SK-N-SH (cell line): ENCODE measurements at regions not wholly inside any gene's neighbourhood (a gene's known extent, or its start where the extent isn't known, plus 50 kb on each side); places are given as distances from the start of the nearest gene placed in this dataset.

ENCODE experiments used
- CTCF ChIA-PET: fragments of 300-600, 350-600 bp; formaldehyde crosslinking; extraction: SDS; loops from one replicate; lab custom pipeline; 2021; lab: Yijun Ruan, JAX
- POLR2A ChIA-PET: fragments of 350-600 bp; sonication (Branson Sonifier 250); formaldehyde crosslinking; extraction: SDS; loops from one replicate; lab custom pipeline; 2020; ENCODE audit warnings: antibody characterized with exemption, inconsistent platforms; lab: Yijun Ruan, JAX
- DNase-seq: peaks from one replicate; pipeline ENCODE4 v3.0.0; 2012
- H2AFZ ChIP-seq: fragments of 200-600 bp; sonication (generic); 2 replicates; pipeline ENCODE4 v1.8.1; 2016; ENCODE audit warnings: antibody characterized with exemption, mild to moderate bottlenecking, low read depth
- H3F3A ChIP-seq: fragments of 200-600 bp; sonication (generic); replicated peaks from 2 replicates; pipeline ENCODE3; 2016; ENCODE audit warnings: antibody characterized with exemption, mild to moderate bottlenecking; ENCODE audit not compliant: insufficient read depth
- H3K27ac ChIP-seq, 2 experiments: fragments of 200-500 bp in 1 of 2; fragments of 200-600 bp in 1 of 2; sonication (Bioruptor generic) in 1 of 2; sonication (generic), shearing (Covaris generic) in 1 of 2; 2 replicates each; pipeline versions ENCODE4 v1.5.1 to v1.6.1; 2014 to 2016; ENCODE audit warnings: low read depth in 2 of 2, inconsistent platforms in 1 of 2, low read length in 1 of 2, mild to moderate bottlenecking in 1 of 2, mixed read lengths in 1 of 2
- H3K27me3 ChIP-seq: fragments of 200-600 bp; sonication (generic), shearing (Covaris generic); 2 replicates; pipeline ENCODE4 v1.6.1; 2016; ENCODE audit warnings: mixed run types; ENCODE audit not compliant: insufficient read depth
- H3K36me3 ChIP-seq, 2 experiments: fragments of 200-500 bp in 1 of 2; fragments of 200-600 bp in 1 of 2; sonication (Bioruptor generic) in 1 of 2; sonication (generic) in 1 of 2; replicated peaks in 1 of 2; 2 replicates each; pipeline versions ENCODE3 to v1.5.1; 2014 to 2016; ENCODE audit warnings: low read length in 1 of 2, mild to moderate bottlenecking in 1 of 2; ENCODE audit not compliant: insufficient read depth in 2 of 2, control insufficient read depth in 1 of 2
- H3K4me1 ChIP-seq, 2 experiments: fragments of 200-500 bp in 1 of 2; fragments of 200-600 bp in 1 of 2; sonication (Bioruptor generic) in 1 of 2; sonication (generic), shearing (Covaris generic) in 1 of 2; 2 replicates each; pipeline versions ENCODE4 v1.5.1 to v1.6.1; 2014 to 2016; ENCODE audit warnings: low read depth in 1 of 2, low read length in 1 of 2, mixed run types in 1 of 2; ENCODE audit not compliant: insufficient read depth in 2 of 2, control insufficient read depth in 1 of 2
- H3K4me2 ChIP-seq: fragments of 200-600 bp; sonication (generic), shearing (Covaris generic); 2 replicates; pipeline ENCODE4 v1.6.1; 2017; ENCODE audit warnings: mixed run types
- H3K4me3 ChIP-seq, 2 experiments: fragments of 200-500 bp in 1 of 2; fragments of 200-600 bp in 1 of 2; sonication (Bioruptor generic) in 1 of 2; sonication (generic), shearing (Covaris generic) in 1 of 2; 2 replicates each; pipeline versions ENCODE4 v1.5.1 to v1.8.1; 2014 to 2016; ENCODE audit warnings: low read depth in 2 of 2, inconsistent platforms in 1 of 2, low read length in 1 of 2, mild to moderate bottlenecking in 1 of 2, mixed read lengths in 1 of 2, moderate library complexity in 1 of 2
- H3K79me2 ChIP-seq: fragments of 200-600 bp; sonication (generic); 2 replicates; pipeline ENCODE4 v1.8.1; 2017; ENCODE audit warnings: mild to moderate bottlenecking; ENCODE audit not compliant: insufficient read depth
- H3K9ac ChIP-seq: fragments of 200-600 bp; sonication (generic); 2 replicates; pipeline ENCODE4 v1.6.1; 2017; ENCODE audit warnings: mixed run types
- H3K9me2 ChIP-seq: fragments of 200-600 bp; sonication (generic); 2 replicates; pipeline ENCODE4 v1.6.1; 2017; ENCODE audit warnings: mixed run types
- H3K9me3 ChIP-seq: fragments of 200-600 bp; sonication (generic); 2 replicates; pipeline ENCODE4 v1.6.1; 2017; ENCODE audit warnings: mixed run types, mild to moderate bottlenecking, moderate library complexity
- H4K20me1 ChIP-seq: fragments of 200-600 bp; sonication (generic); 2 replicates; pipeline ENCODE4 v1.6.1; 2017; ENCODE audit warnings: mild to moderate bottlenecking, mixed run types; ENCODE audit not compliant: insufficient read depth
- CHD2 ChIP-seq: fragments of 150-350 bp; IDR thresholded peaks from 2 replicates; pipeline ENCODE4 v1.6.1; 2018; ENCODE audit warnings: low read length; ENCODE audit not compliant: partially characterized antibody
- ELF1 ChIP-seq: IDR thresholded peaks from 2 replicates; pipeline ENCODE4 v1.4.0; 2012
- EP300 ChIP-seq, 2 experiments: IDR thresholded peaks; 2 replicates each; pipeline versions ENCODE4 v1.4.0 to v1.6.1; 2012; ENCODE audit warnings: borderline replicate concordance in 1 of 2, low read depth in 1 of 2, low read length in 1 of 2
- EZH2phosphoT487 ChIP-seq: fragments of 200-600 bp; sonication (generic); IDR thresholded peaks from 2 replicates; pipeline ENCODE4 v1.6.1; 2017; ENCODE audit warnings: low read depth, mixed run types, mild to moderate bottlenecking, antibody characterized with exemption, moderate library complexity, borderline replicate concordance
- FOSL2 ChIP-seq: IDR thresholded peaks from 2 replicates; pipeline ENCODE4 v1.4.0; 2012; ENCODE audit warnings: low read depth, mild to moderate bottlenecking, moderate library complexity, borderline replicate concordance
- FOXJ3 ChIP-seq: sonication (generic); formaldehyde crosslinking; IDR thresholded peaks from 2 replicates; pipeline ENCODE4 v1.5.1; 2020; ENCODE audit warnings: mild to moderate bottlenecking, missing genetic modification reagents
- FOXM1 ChIP-seq: IDR thresholded peaks from 2 replicates; pipeline ENCODE4 v1.4.0; 2012; ENCODE audit warnings: low read depth, mild to moderate bottlenecking
- MAX ChIP-seq: IDR thresholded peaks from 2 replicates; pipeline ENCODE4 v1.4.0; 2012; ENCODE audit warnings: low read depth
- NFIC ChIP-seq: IDR thresholded peaks from 2 replicates; pipeline ENCODE4 v1.4.0; 2012; ENCODE audit warnings: borderline replicate concordance
- RAD21 ChIP-seq: IDR thresholded peaks from 2 replicates; pipeline ENCODE4 v1.6.1; 2012; ENCODE audit warnings: mild to moderate bottlenecking, low read length
- SIN3A ChIP-seq: IDR thresholded peaks from 2 replicates; pipeline ENCODE4 v1.6.1; 2012; ENCODE audit warnings: low read depth, mild to moderate bottlenecking, low read length, moderate library complexity, borderline replicate concordance
- TAF1 ChIP-seq: IDR thresholded peaks from 2 replicates; pipeline ENCODE4 v1.6.1; 2012; ENCODE audit warnings: low read depth, mild to moderate bottlenecking, low read length, moderate library complexity, borderline replicate concordance
- TCF12 ChIP-seq: IDR thresholded peaks from 2 replicates; pipeline ENCODE4 v1.4.0; 2012
- TEAD4 ChIP-seq: IDR thresholded peaks from 2 replicates; pipeline ENCODE4 v1.4.0; 2012; ENCODE audit warnings: mild to moderate bottlenecking, borderline replicate concordance; ENCODE audit not compliant: insufficient read depth
- USF1 ChIP-seq: IDR thresholded peaks from 2 replicates; pipeline ENCODE4 v1.4.0; 2012; ENCODE audit warnings: low read depth, borderline replicate concordance
- ZBTB33 ChIP-seq: IDR thresholded peaks from 2 replicates; pipeline ENCODE4 v1.4.0; 2012; ENCODE audit warnings: low read depth, borderline replicate concordance
- WGBS: methylation state at CpG from one replicate; pipeline ENCODE4 v1.1.6; 2017; ENCODE audit warnings: low lambda C conversion rate; 5-methylcytosine and 5-hydroxymethylcytosine counted together

- no peak overlapping the region for H3K9ac ChIP-seq
- DNase-seq: no peak
- no peaks in the 10 kb centered on the region for H3F3A ChIP-seq
- no peak overlapping the region for H2AFZ ChIP-seq
- no peak overlapping the region for H3K4me2 ChIP-seq
- no peak for TF ChIP-seq FOXM1
- no peak for TF ChIP-seq ZBTB33
- TF ChIP-seq CHD2: no peak
- no peaks in the 10 kb centered on the region for H3K36me3 ChIP-seq
- H4K20me1 ChIP-seq: no peaks in the 10 kb centered on the region
- no peaks in the 10 kb centered on the region for H3K4me1 ChIP-seq
- H3K79me2 ChIP-seq: no peaks in the 10 kb centered on the region
- ChIA-PET POLR2A (no interaction called here), CTCF (no interaction called here)
- H3K9me3 ChIP-seq: no peaks in the 10 kb centered on the region
- no peaks in the 10 kb centered on the region for H3K27me3 ChIP-seq
- no peak overlapping the region for H3K4me3 ChIP-seq
- no peak overlapping the region for H3K27ac ChIP-seq
- WGBS: 42% methylated on average over 2 of the region's 2 CpGs
- H3K9me2 ChIP-seq: no peaks in the 10 kb centered on the region
These were observed 245.0 kb downstream of the TAF11L14 start for GRCh38 chr5:17879276-17879675.

- Histone ChIP-seq H3K4me2 (no peak overlapping the region), H3K27me3 (no peaks in the 10 kb centered on the region), H3K9me2 (no peaks in the 10 kb centered on the region), H3K79me2 (no peaks in the 10 kb centered on the region), H3K9me3 (no peaks in the 10 kb centered on the region), H3K9ac (no peak overlapping the region), H4K20me1 (no peaks in the 10 kb centered on the region), H2AFZ (no peak overlapping the region), H3F3A (no peaks in the 10 kb centered on the region), H3K4me3 (no peak overlapping the region), H3K36me3 (no peaks in the 10 kb centered on the region), H3K4me1 (no peaks in the 10 kb centered on the region), H3K27ac (no peak overlapping the region)
- no peak for TF ChIP-seq MAX
- TF ChIP-seq RAD21: no peak
- TF ChIP-seq FOXJ3: no peak
- TF ChIP-seq NFIC: no peak
- no peak for TF ChIP-seq TAF1
- no peak for TF ChIP-seq TEAD4
- no peak for DNase-seq
- 26% methylated on average over 4 of the region's 4 CpGs for WGBS
- ChIA-PET CTCF (no interaction called here), POLR2A (no interaction called here)
These were observed 246.6 kb downstream of the TAF11L14 start for GRCh38 chr5:17880869-17881268.

GRCh38 chr5:17882760-17883488 is 248.7 kb downstream of the TAF11L14 start:
- Histone ChIP-seq H3K9me3 (no peaks in the 10 kb centered on the region), H3K9me2 (no peaks in the 10 kb centered on the region), H3K79me2 (no peaks in the 10 kb centered on the region), H3K36me3 (no peaks in the 10 kb centered on the region), H2AFZ (no peak overlapping the region), H3K4me1 (no peaks in the 10 kb centered on the region), H4K20me1 (no peaks in the 10 kb centered on the region), H3K27me3 (no peaks in the 10 kb centered on the region), H3K27ac (no peak overlapping the region), H3K9ac (no peak overlapping the region), H3K4me2 (no peak overlapping the region), H3K4me3 (no peak overlapping the region), H3F3A (no peaks in the 10 kb centered on the region)
- DNase-seq: no peak
- 46% methylated on average over 4 of the region's 6 CpGs for WGBS
- ChIA-PET POLR2A (no interaction called here), CTCF (no interaction called here)
- TF ChIP-seq ELF1 (no peak), TEAD4 (no peak), EZH2phosphoT487 (no peak), TCF12 (no peak), TAF1 (no peak), NFIC (no peak), ZBTB33 (no peak), FOSL2 (no peak), CHD2 (no peak), FOXM1 (no peak), SIN3A (no peak), RAD21 (no peak), USF1 (no peak), EP300 (IDR thresholded peaks at IDR 0.05; ENCODE audit: borderline replicate concordance in 1 of 2, low read depth in 1 of 2, low read length in 1 of 2) (no peak)
